ENCODE measurements at regions not wholly inside any gene's neighbourhood (a gene's known extent, or its start where the extent isn't known, plus 50 kb on each side); places are given as distances from the start of the nearest gene placed in this dataset.

DNA sequence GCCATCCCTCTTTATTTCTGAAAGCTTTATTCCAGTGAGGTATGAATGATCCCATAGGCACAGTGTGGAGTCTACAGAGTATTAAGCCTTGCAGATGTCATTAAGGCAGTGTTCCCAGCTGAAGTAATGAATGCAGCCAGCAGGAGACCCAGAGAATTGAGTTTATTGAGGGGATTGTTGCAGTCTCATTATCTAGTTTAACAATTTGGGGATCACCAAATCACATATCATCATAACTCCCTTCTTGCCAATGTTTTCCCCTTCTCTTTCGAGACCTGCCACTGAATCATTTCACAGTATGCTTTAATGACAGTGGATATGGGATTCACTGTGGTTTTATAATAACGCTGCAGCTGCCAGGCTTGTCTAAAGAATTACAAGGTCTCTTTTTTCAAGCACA is 249.3 kb upstream of the FSHR start:
- TF ChIP-seq EZH2 (IDR thresholded peaks at IDR 0.05) = no peak
- no peak for TF ChIP-seq POLR2AphosphoS5 (IDR thresholded peaks at IDR 0.05; ENCODE audit: borderline replicate concordance, low read depth, low read length)

Data from SK-N-MC (cell line).